H9 (cell line): ENCODE measurements at regions not wholly inside any gene's neighbourhood (a gene's known extent, or its start where the extent isn't known, plus 50 kb on each side); places are given as distances from the start of the nearest gene placed in this dataset.

Experiments used
- DNase-seq: peaks from one replicate; pipeline ENCODE4 v3.0.0-alpha.2; 2017
- H2AFZ ChIP-seq: one replicate; pipeline ENCODE4 v1.6.1; 2013; ENCODE audit warnings: mild to moderate bottlenecking, low read length, control low read depth, moderate library complexity
- H2AK5ac ChIP-seq: 2 replicates; pipeline ENCODE4 v1.6.1; 2013; ENCODE audit warnings: low read length, control low read depth, mixed read lengths; ENCODE audit not compliant: insufficient read length
- H2BK120ac ChIP-seq: one replicate; pipeline ENCODE4 v1.6.1; 2013; ENCODE audit warnings: low read depth, mild to moderate bottlenecking, low read length, control low read depth, inconsistent platforms; ENCODE audit not compliant: poor library complexity, severe bottlenecking
- H2BK12ac ChIP-seq: 2 replicates; pipeline ENCODE4 v1.6.1; 2013; ENCODE audit warnings: low read length, control low read depth, mixed read lengths, low read depth; ENCODE audit not compliant: insufficient read length
- H2BK15ac ChIP-seq: 2 replicates; pipeline ENCODE4 v1.6.1; 2013; ENCODE audit warnings: low read depth, low read length, control low read depth
- H2BK20ac ChIP-seq: one replicate; pipeline ENCODE4 v1.6.1; 2013; ENCODE audit warnings: low read depth, mild to moderate bottlenecking, low read length, control low read depth, inconsistent platforms; ENCODE audit not compliant: poor library complexity, severe bottlenecking
- H2BK5ac ChIP-seq: 2 replicates; pipeline ENCODE4 v1.6.1; 2013; ENCODE audit warnings: low read length, control low read depth, mixed read lengths; ENCODE audit not compliant: insufficient read length
- H3K14ac ChIP-seq: 2 replicates; pipeline ENCODE4 v1.6.1; 2013; ENCODE audit warnings: low read length, control low read depth; ENCODE audit not compliant: insufficient read depth
- H3K18ac ChIP-seq: 2 replicates; pipeline ENCODE4 v1.6.1; 2013; ENCODE audit warnings: low read depth, mild to moderate bottlenecking, mixed read lengths, low read length, control low read depth; ENCODE audit not compliant: insufficient read length
- H3K23ac ChIP-seq: 2 replicates; pipeline ENCODE4 v1.6.1; 2013; ENCODE audit warnings: low read length, control low read depth, mixed read lengths, low read depth; ENCODE audit not compliant: insufficient read length
- H3K23me2 ChIP-seq: 2 replicates; pipeline ENCODE4 v1.6.1; 2013; ENCODE audit warnings: low read depth, mild to moderate bottlenecking, mixed read lengths, low read length, control low read depth; ENCODE audit not compliant: insufficient read length, poor library complexity, severe bottlenecking
- H3K27ac ChIP-seq: 2 replicates; pipeline ENCODE4 v1.5.1; 2013; ENCODE audit warnings: low read length, control low read depth, mixed read lengths, low read depth; ENCODE audit not compliant: insufficient read length
- H3K27me3 ChIP-seq: 2 replicates; pipeline ENCODE4 v1.6.1; 2013; ENCODE audit warnings: low read length, control low read depth, inconsistent platforms; ENCODE audit not compliant: insufficient read depth
- H3K4ac ChIP-seq: 2 replicates; pipeline ENCODE4 v1.6.1; 2013; ENCODE audit warnings: low read depth, mild to moderate bottlenecking, control low read depth, inconsistent platforms, low read length, moderate library complexity
- H3K4me1 ChIP-seq: 2 replicates; pipeline ENCODE4 v1.6.1; 2013; ENCODE audit warnings: low read length, control low read depth, inconsistent platforms; ENCODE audit not compliant: insufficient read depth
- H3K4me2 ChIP-seq: 2 replicates; pipeline ENCODE4 v1.6.1; 2013; ENCODE audit warnings: low read length, control low read depth, mixed read lengths; ENCODE audit not compliant: insufficient read length, insufficient read depth
- H3K56ac ChIP-seq: 2 replicates; pipeline ENCODE4 v1.6.1; 2013; ENCODE audit warnings: low read depth, mild to moderate bottlenecking, mixed read lengths, low read length, control low read depth; ENCODE audit not compliant: insufficient read length
- H3K79me1 ChIP-seq: 2 replicates; pipeline ENCODE4 v1.6.1; 2013; ENCODE audit warnings: low read depth, mild to moderate bottlenecking, moderate library complexity, low read length, control low read depth, inconsistent platforms; ENCODE audit not compliant: insufficient read depth, poor library complexity, severe bottlenecking
- H3K79me2 ChIP-seq: 2 replicates; pipeline ENCODE4 v1.6.1; 2013; ENCODE audit warnings: low read length, control low read depth, inconsistent platforms; ENCODE audit not compliant: insufficient read depth
- H3K9ac ChIP-seq: 2 replicates; pipeline ENCODE4 v1.6.1; 2013; ENCODE audit warnings: low read length, control low read depth, mixed read lengths; ENCODE audit not compliant: insufficient read length; ENCODE audit errors: extremely low read depth
- H3K9me3 ChIP-seq: one replicate; pipeline ENCODE4 v1.6.1; 2013; ENCODE audit warnings: low read depth, low read length, inconsistent platforms; ENCODE audit not compliant: control insufficient read depth
- H3T11ph ChIP-seq: one replicate; pipeline ENCODE4 v1.6.1; 2013; ENCODE audit warnings: mild to moderate bottlenecking, low read length, control low read depth, inconsistent platforms
- H4K20me1 ChIP-seq: one replicate; pipeline ENCODE4 v1.6.1; 2013; ENCODE audit not compliant: control insufficient read depth, insufficient read length, insufficient read depth
- H4K5ac ChIP-seq: 2 replicates; pipeline ENCODE4 v1.6.1; 2013; ENCODE audit warnings: low read depth, mild to moderate bottlenecking, mixed read lengths, low read length, control low read depth; ENCODE audit not compliant: insufficient read length
- H4K8ac ChIP-seq: replicated peaks from 2 replicates; pipeline ENCODE4 v1.6.1; 2013; ENCODE audit warnings: low read length, control low read depth, mixed read lengths, low read depth; ENCODE audit not compliant: insufficient read length
- H4K91ac ChIP-seq: 2 replicates; pipeline ENCODE4 v1.6.1; 2013; ENCODE audit warnings: low read depth, mild to moderate bottlenecking, moderate library complexity, mixed read lengths, low read length, control low read depth; ENCODE audit not compliant: insufficient read length
- H3K27ac Mint-ChIP-seq, 3 experiments: 2 replicates in 2 of 3; 3 replicates in 1 of 3; pipeline ENCODE4 v1.8.0; 2020 to 2021; ENCODE audit warnings: mixed read lengths in 3 of 3, mild to moderate bottlenecking in 1 of 3, moderate library complexity in 1 of 3
- H3K27me3 Mint-ChIP-seq: 2 replicates; pipeline ENCODE4 v1.8.0; 2021; ENCODE audit warnings: low read depth, mild to moderate bottlenecking, moderate library complexity, mixed read lengths
- H3K36me3 Mint-ChIP-seq, 3 experiments: 2 replicates in 2 of 3; 3 replicates in 1 of 3; pipeline ENCODE4 v1.8.0; 2020 to 2021; ENCODE audit warnings: low read depth in 3 of 3, mixed read lengths in 3 of 3; ENCODE audit not compliant: insufficient read depth in 1 of 3
- H3K4me1 Mint-ChIP-seq, 2 experiments: 2 replicates each; pipeline ENCODE4 v1.8.0; 2020; ENCODE audit warnings: mixed read lengths in 2 of 2
- H3K4me3 Mint-ChIP-seq, 2 experiments: 2 replicates in 1 of 2; 3 replicates in 1 of 2; pipeline ENCODE4 v1.8.0; 2020 to 2021; ENCODE audit warnings: mild to moderate bottlenecking in 2 of 2, mixed read lengths in 2 of 2, moderate library complexity in 1 of 2
- H3K9me3 Mint-ChIP-seq, 2 experiments: 2 replicates in 1 of 2; 3 replicates in 1 of 2; pipeline ENCODE4 v1.8.0; 2020; ENCODE audit warnings: mild to moderate bottlenecking in 2 of 2, mixed read lengths in 2 of 2, moderate library complexity in 1 of 2
- CTCF ChIP-seq: fragments of 200-600 bp; sonication (generic); conservative IDR thresholded peaks from 3 replicates; pipeline ENCODE4 v1.8.0; 2021; ENCODE audit warnings: antibody characterized with exemption, mild to moderate bottlenecking
- WGBS: extraction: QIAGEN DNeasy Blood & Tissue Kit; methylation state at CpG from one replicate; pipeline ENCODE4 v1.1.7; 2013; ENCODE audit warnings: missing lambda C conversion rate, low lambda C conversion rate, mixed read lengths; ENCODE audit not compliant: insufficient read length; ENCODE audit errors: extremely low coverage; 5-methylcytosine and 5-hydroxymethylcytosine counted together

- no peak for TF ChIP-seq CTCF
- Histone ChIP-seq H3K14ac (no peak overlapping the region), H4K8ac (no peak overlapping the region), H2AFZ (no peak overlapping the region), H2BK5ac (no peak overlapping the region), H3K4ac (no peak overlapping the region), H3K18ac (no peak overlapping the region), H2BK120ac (no peak overlapping the region), H4K91ac (no peak overlapping the region), H3K27me3 (no peaks in the 10 kb centered on the region), H3K27ac (no peak overlapping the region), H4K20me1 (no peaks in the 10 kb centered on the region), H3K56ac (no peak overlapping the region), H2BK15ac (no peak overlapping the region), H3K9me3 (no peaks in the 10 kb centered on the region), H3K9ac (no peak overlapping the region), H2BK12ac (no peak overlapping the region), H3K79me1 (no peaks in the 10 kb centered on the region), H3K4me2 (no peak overlapping the region), H2AK5ac (no peak overlapping the region), H3K79me2 (no peaks in the 10 kb centered on the region), H4K5ac (no peak overlapping the region), H3K23me2 (no peaks in the 10 kb centered on the region), H3K4me1 (no peaks in the 10 kb centered on the region), H3T11ph (no peak overlapping the region), H3K23ac (no peak overlapping the region), H2BK20ac (no peak overlapping the region)
- DNase-seq = no peak
- no peak overlapping the region for H3K27ac Mint-ChIP-seq
- peaks cover 5% of the 10 kb centered on the region; the same call in 1 of the 2 replicates for H3K27me3 Mint-ChIP-seq
- no peaks in the 10 kb centered on the region; a peak in 1 of 7 replicates for H3K36me3 Mint-ChIP-seq
- no CpG with 5 or more reads among the region's 23 CpGs for WGBS
- peaks cover 22% of the 10 kb centered on the region in 2 experiments for H3K4me1 Mint-ChIP-seq
- H3K9me3 Mint-ChIP-seq = peaks cover 2 to 3% of the 10 kb centered on the region in 2 experiments; a peak in 3 of 5 replicates
- H3K4me3 Mint-ChIP-seq = no peak overlapping the region
Measured at GRCh38 chr18:78765637-78766281, 213.9 kb upstream of the SALL3 start.
